HCT116 (cell line): ENCODE measurements at regions not wholly inside any gene's neighbourhood (a gene's known extent, or its start where the extent isn't known, plus 50 kb on each side); places are given as distances from the start of the nearest gene placed in this dataset.

Experiments used
- CBX3 ChIP-seq: IDR thresholded peaks from 2 replicates; pipeline ENCODE4 v1.6.1; 2012; ENCODE audit warnings: low read depth
- EZH2 ChIP-seq: fragments of 200-600 bp; sonication (generic); IDR thresholded peaks from 2 replicates; pipeline ENCODE4 v1.6.1; 2017; ENCODE audit warnings: antibody characterized with exemption, mixed run types
- POLR2A ChIP-seq: IDR thresholded peaks from 2 replicates; pipeline ENCODE4 v1.7.0; 2011; ENCODE audit warnings: borderline replicate concordance; ENCODE audit not compliant: insufficient read depth, insufficient read length; ENCODE audit errors: extremely low read depth
- POLR2AphosphoS5 ChIP-seq: IDR thresholded peaks from 2 replicates; pipeline ENCODE4 v1.6.1; 2011; ENCODE audit warnings: mild to moderate bottlenecking, low read depth, low read length, moderate library complexity
- RAD21 ChIP-seq: IDR thresholded peaks from 2 replicates; pipeline ENCODE4 v1.6.1; 2012; ENCODE audit warnings: low read depth, mild to moderate bottlenecking
- SRF ChIP-seq: IDR thresholded peaks from 2 replicates; pipeline ENCODE4 v1.6.1; 2012; ENCODE audit warnings: low read depth
- ZBTB33 ChIP-seq: IDR thresholded peaks from 2 replicates; pipeline ENCODE4 v1.6.1; 2011; ENCODE audit warnings: mild to moderate bottlenecking, low read length, moderate library complexity; ENCODE audit not compliant: insufficient replicate concordance; ENCODE audit errors: extremely low read depth
- ZNF274 ChIP-seq: fragments of 200-500 bp; sonication (Bioruptor generic); IDR thresholded peaks from 2 replicates; pipeline ENCODE4 v1.6.1; 2014; ENCODE audit warnings: mild to moderate bottlenecking, low read depth, low read length, inconsistent platforms
- TF ChIP-seq, protein P1 (sequence below): IDR thresholded peaks from 2 replicates; pipeline ENCODE4 v1.6.1; 2012; ENCODE audit warnings: low read depth
- TF ChIP-seq, protein P2 (sequence below), 3 experiments: fragments of 200-600 bp in 1 of 3; sonication (generic) in 1 of 3; IDR thresholded peaks in 2 of 3; conservative IDR thresholded peaks in 1 of 3; 2 replicates each; pipeline ENCODE4 v1.5.1; 2012 to 2017; ENCODE audit warnings: low read depth in 2 of 3, low read length in 2 of 3, antibody characterized with exemption in 1 of 3, borderline replicate concordance in 1 of 3, control low read depth in 1 of 3, mild to moderate bottlenecking in 1 of 3, mixed read lengths in 1 of 3, mixed run types in 1 of 3, moderate library complexity in 1 of 3; ENCODE audit not compliant: insufficient read depth in 1 of 3

- TF ChIP-seq, protein P1, sequence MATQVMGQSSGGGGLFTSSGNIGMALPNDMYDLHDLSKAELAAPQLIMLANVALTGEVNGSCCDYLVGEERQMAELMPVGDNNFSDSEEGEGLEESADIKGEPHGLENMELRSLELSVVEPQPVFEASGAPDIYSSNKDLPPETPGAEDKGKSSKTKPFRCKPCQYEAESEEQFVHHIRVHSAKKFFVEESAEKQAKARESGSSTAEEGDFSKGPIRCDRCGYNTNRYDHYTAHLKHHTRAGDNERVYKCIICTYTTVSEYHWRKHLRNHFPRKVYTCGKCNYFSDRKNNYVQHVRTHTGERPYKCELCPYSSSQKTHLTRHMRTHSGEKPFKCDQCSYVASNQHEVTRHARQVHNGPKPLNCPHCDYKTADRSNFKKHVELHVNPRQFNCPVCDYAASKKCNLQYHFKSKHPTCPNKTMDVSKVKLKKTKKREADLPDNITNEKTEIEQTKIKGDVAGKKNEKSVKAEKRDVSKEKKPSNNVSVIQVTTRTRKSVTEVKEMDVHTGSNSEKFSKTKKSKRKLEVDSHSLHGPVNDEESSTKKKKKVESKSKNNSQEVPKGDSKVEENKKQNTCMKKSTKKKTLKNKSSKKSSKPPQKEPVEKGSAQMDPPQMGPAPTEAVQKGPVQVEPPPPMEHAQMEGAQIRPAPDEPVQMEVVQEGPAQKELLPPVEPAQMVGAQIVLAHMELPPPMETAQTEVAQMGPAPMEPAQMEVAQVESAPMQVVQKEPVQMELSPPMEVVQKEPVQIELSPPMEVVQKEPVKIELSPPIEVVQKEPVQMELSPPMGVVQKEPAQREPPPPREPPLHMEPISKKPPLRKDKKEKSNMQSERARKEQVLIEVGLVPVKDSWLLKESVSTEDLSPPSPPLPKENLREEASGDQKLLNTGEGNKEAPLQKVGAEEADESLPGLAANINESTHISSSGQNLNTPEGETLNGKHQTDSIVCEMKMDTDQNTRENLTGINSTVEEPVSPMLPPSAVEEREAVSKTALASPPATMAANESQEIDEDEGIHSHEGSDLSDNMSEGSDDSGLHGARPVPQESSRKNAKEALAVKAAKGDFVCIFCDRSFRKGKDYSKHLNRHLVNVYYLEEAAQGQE = no peak
- TF ChIP-seq, protein P2, sequence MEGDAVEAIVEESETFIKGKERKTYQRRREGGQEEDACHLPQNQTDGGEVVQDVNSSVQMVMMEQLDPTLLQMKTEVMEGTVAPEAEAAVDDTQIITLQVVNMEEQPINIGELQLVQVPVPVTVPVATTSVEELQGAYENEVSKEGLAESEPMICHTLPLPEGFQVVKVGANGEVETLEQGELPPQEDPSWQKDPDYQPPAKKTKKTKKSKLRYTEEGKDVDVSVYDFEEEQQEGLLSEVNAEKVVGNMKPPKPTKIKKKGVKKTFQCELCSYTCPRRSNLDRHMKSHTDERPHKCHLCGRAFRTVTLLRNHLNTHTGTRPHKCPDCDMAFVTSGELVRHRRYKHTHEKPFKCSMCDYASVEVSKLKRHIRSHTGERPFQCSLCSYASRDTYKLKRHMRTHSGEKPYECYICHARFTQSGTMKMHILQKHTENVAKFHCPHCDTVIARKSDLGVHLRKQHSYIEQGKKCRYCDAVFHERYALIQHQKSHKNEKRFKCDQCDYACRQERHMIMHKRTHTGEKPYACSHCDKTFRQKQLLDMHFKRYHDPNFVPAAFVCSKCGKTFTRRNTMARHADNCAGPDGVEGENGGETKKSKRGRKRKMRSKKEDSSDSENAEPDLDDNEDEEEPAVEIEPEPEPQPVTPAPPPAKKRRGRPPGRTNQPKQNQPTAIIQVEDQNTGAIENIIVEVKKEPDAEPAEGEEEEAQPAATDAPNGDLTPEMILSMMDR (IDR thresholded peaks at IDR 0.05 in 2 of 3, conservative IDR thresholded peaks at IDR 0.05 in 1 of 3; ENCODE audit: borderline replicate concordance in 1 of 3, insufficient read depth in 1 of 3, low read depth in 2 of 3, low read length in 2 of 3) = no peak
- TF ChIP-seq SRF = no peak
- TF ChIP-seq EZH2 = no peak
- no peak for TF ChIP-seq CBX3
- no peak for TF ChIP-seq POLR2AphosphoS5
- TF ChIP-seq POLR2A = no peak
- no peak for TF ChIP-seq RAD21
- no peak for TF ChIP-seq ZBTB33
- no peak for TF ChIP-seq ZNF274
These were observed 69.4 kb downstream of the CYCS start for GRCh38 chr7:25055520-25056220.
